Ammon's horn (tissue), 1 donor: ENCODE measurements at regions not wholly inside any gene's neighbourhood (a gene's known extent, or its start where the extent isn't known, plus 50 kb on each side); places are given as distances from the start of the nearest gene placed in this dataset.
A peak's percentile ranks its signal among the peaks of the same experiment; 100 is the strongest.
"Not testable (repeated sequence)": the region's sequence is repeated elsewhere in the genome, so short reads cannot be mapped to it uniquely, and the experiment has no call there.

Experiments
- DNase-seq: peaks from one replicate; pipeline ENCODE4 v3.0.0-alpha.2; 2016; ENCODE audit warnings: low spot score

DNA sequence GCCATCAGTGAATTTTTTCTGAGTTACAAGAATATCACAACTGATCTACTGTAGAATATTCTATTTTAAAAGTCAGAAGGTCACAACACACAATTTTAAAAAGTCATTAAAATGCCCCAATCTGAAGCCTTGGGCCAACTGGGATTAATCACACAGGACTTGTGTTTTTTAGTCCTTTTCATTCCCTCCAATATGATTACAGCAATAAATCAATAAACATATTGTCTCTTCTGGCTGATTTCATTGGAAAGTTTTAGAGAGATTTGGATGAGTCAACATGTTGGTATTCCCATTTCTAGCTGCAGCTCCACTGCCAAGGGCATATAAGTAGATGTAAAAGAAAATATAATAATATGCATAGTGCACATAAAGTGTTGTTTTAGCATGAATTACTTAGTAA, 85.8 kb downstream of the NIBAN1 start:
- DNase-seq = no peak

DNA sequence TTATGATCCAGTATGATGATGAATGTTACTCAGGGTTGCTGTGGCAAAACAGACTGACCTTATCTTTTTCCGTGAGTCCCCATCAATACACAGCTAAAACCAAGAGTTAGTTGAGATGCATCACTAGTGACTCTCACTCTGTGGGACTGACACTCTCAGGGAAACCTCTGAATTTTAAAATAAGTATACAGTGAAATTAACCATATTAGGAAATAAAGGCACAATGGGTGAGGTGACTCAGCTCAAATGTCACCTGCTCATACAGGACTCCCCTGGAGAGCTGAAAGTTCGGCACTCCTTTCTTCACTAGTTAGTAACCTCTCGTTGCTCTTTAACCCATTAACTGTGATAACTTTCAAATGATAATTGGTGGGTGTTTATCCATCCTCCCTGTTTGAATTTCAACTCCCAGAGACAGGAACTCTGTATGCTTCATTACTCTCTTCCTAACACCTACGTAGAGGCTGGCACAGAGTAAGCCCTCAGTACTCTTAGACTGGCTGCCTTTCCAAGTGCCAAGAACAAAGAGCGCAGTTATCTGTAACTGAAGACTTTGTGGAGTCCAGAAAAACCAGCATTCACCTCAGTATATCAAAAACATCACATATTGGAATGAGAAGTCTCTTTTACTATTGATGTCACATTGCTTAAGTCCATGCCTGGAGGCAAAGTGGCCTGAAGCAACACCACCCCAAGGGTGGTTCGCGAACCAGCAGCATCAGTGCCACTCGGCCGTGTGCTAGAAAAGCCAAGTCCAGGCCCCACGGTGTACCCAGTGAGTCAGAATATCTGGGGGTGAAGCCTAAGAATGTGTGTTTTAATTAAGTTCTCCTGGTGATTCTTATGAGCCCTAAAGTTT, 91.1 kb downstream of the NIBAN1 start:
- DNase-seq = no peak

DNA sequence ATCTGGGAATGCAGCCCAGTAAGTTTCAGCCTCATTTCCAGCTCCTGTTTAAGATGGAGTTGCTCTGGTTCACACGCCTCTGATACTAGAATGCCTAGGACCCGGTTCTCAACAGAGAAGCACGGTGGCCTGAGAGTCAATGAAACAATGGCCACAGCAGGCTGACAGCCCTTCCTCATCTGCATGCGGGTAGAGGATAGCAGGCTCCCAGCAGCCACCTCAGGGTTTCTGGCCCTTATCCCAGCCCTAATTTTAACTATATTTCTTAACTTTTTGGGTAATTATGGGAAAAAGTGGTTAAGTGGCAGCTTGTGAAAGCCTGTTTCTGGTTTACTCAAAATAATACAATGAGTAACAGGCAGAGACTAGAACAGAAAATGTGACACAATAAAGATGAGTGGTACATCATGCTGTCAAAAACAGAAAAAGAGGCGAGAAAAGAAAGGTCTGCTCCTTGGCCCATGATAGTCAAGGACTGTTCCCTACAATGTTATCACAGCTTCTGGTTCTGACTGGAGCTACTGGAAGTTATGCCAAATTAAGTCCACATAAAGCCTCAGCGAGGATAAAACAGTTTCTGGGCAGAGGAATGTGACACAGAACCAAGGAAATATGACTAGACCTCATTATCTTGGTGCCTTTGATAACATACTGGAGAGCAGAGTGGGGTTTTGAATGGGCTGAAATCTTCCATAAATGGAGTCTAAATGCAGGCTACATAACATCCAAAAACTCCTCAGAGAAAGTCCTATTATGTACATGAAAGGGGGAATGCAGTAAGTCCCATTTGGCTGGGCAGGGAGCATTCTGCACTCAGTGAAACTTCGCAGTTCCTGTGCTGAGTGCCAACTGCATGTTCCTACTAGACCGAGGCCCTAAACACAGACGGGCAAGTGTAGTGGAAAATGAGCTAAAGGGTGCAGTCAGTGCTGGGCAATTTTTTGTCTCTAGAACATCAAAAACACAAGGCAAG, 92.1 kb downstream of the NIBAN1 start:
- DNase-seq = peak; percentile 58

DNA sequence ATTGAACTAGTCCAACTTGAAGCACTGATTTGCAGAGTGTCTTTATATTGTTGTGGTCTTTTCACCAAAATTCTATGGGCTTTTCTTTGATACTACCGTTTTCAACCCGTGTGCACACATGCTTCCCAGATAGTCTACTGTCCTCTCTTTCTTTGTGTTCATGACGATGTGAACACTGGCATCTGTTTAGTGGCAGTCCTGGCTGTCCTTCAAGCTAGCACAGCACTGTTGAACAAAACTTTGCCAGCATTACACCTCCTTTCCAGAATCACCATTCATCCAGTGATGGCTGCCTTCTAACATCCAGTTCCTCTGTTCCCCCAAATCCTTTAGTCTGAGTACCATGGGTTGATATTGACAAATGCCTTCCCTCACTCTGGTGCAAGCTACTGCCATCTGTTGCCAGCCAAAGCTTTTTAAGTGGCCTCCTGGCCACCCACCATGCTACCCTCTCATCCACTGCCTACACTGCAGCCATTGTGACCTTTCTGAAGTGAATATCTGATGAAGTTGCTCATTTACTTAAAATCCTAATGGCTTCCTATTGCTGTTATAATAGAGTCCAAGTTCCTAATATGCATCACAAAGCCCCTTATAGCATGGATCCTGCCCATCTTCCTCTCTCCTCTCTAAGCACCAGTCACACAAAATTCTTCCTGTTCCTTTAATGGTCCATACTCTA, 94.3 kb downstream of the NIBAN1 start:
- no peak for DNase-seq

DNA sequence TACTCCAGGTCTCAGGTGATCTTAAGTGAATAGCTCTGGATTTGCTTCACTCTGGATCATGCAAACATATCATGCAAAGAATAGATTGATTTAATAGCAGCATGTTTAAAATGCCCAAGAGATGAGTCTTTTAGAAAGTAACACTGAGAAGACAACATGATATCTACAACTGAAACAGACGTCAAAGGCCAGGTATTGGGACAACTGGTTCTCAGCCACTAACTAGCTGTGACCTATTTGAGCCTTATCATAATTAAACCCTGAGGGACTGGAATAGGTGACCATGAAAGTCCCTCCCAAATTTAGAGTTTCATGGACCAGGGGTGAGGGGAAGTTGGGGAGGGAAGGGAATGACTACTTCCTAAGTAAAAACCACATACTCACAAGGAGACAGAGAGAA, 95.7 kb downstream of the NIBAN1 start:
- DNase-seq = no peak

DNA sequence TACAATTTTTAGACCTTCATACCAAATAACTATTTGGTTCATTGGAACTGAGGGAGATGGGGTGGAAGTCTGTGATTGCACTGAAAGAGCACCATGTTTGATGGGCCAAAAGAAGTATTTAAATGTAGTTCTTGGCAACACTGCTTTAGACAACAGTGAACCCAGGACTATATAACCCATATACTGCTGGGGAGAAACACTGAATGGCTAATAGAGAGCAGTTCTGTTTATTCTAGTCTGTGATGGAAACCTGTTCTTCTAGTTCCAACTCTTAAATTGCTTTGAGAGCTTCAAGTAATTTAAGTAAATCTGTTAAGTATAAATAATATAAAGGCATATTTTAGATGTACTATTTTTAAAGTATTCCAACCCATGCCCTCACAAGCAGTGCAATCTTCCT, 96.3 kb downstream of the NIBAN1 start:
- DNase-seq = no peak

DNA sequence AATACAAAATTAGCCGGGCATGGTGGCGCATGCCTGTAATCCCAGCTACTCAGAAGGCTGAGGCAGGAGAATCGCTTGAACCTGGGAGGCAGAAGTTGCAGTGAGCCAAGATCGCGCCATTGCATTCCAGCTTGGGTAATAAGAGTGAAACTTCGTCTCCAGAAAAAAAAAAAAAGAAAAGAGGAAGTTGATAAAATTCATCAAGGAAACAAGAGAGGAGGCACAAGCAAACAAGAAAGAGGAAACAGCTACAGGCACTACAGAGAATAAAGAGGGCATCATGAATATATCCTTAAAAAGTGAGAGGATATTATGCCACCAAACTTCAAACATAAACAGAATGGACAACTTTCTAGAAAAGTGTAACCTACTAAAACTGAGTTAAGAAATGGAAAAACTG, 98.3 kb downstream of the NIBAN1 start:
- not testable (repeated sequence) for DNase-seq

DNA sequence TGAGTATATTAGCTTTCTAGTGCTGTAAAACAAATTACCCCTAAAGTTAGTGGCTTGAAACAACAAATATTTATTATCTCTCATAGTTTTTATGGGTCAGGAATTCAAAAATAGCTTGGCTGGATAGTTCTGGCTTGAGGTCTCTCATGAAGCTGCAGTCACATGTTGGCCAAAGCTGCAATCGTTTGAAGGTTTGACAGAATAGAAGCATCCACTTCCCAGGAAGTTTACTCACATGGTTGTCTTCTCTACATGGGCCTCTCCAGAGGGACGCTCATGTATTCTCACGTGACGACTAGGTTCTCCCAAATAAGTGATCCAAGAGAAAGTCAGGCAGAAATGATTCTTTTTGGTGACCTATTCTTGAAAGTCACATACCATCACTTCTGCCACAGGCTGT, 99.1 kb downstream of the NIBAN1 start:
- no peak for DNase-seq

DNA sequence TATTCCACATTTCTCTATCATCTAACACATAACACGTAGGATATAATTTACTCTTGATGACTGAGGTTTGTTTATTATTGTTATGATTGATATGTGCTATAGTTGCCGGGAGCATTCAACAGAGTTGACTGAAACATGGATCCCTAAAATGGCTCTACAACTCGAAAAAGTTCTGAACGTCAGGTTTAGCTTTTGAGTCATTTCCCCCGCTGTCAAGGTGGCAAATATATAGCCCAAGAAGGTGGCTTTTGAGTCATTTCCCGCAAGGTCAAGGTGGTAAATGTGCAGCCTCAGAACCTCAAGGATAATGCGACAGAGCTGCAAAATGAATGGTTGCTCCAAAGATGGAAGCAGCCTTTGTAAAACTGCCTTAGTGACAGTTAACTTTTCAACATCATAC, 104.0 kb downstream of the NIBAN1 start:
- no peak for DNase-seq

DNA sequence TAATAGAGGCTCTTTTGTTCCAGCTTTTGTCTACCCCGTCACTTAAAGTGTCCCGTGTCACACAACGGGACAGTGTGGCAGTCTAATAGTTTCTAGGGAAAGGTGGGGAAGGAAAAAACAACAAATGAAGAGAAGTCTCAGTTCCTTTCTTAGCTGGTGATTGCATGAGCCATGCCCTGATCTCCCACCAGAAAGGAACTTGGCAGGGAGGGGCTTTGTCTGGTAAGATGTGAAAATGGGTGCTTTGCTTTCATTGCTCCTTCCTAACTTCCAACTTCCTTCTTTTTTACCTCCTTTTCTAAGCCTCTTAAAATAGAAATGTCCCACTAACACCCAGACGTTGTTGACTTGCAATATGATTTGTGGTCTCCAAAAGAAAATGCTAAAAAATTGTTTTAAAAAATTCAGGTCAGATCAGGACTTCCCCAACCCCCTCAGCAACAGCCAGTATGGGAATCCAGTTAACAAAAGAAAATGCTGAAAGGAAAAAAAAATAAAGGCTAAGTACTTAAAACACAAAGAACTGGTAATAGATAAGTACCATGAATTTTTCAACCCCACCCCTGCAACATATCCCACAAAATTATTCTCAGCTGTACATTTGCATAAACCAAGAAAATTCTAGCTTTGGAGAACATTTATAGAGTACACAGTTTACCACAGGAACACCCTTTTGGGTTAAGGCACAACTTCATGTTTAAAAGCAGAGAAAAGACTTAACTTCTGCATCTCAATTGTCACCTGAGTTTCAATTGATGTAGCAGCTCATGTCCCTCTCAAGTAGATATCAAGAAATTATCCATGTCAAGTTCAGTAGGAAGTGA, 106.2 kb downstream of the NIBAN1 start:
- DNase-seq = peak; percentile 52

DNA sequence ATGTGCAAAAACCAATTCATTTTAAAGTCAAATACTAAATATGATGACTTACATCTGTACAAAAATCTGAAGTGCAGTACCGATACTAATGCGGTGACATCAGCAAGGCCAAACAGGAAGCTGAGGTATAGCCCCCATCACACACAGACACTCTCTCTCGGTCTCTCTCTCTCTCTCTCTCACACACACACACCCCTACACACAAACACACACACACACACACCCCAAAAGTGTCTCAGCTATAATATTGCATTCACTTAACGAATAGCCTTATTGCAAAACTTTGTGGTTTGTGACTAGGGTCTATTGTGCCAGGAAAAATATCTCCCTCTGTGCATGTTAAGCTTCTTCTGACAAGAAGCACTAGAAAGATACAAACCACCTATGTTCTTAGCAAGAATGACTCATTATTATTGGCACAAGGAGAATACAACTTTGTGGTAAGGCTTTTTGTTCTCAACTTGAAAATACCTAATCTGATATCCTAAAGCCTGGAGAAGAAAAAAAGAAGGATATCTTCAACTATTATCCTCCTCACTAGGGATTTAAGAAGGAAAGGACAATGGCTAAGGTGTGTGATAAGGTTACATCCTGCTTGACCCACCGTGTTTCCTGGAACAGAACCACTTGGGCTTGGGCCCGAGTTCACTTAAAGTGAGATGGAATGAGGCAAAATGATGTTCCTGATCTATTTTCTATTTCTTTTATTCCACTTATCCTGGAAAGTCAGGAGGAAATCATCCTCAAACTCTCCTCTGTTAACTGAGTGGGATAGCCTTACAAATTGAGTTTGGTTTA, 107.1 kb downstream of the NIBAN1 start:
- DNase-seq = no peak

DNA sequence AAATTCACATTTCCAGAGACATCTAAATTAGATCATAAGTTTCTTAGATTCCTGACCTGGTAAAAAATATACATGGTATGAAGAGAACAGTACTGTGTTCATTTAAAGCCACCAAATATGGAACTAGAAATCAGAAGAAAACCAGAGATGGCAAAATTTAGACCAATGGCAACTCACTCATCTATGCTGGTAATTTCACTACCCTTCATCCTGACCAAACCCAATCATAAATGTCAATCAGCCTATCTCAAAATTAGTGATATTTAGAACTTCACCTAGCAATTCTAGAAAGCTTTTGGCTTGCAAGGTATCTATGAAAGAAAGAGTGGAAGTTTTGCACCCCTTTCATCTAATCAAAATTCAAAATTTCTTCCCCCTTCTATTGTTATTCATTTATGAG, 107.7 kb downstream of the NIBAN1 start:
- no peak for DNase-seq

DNA sequence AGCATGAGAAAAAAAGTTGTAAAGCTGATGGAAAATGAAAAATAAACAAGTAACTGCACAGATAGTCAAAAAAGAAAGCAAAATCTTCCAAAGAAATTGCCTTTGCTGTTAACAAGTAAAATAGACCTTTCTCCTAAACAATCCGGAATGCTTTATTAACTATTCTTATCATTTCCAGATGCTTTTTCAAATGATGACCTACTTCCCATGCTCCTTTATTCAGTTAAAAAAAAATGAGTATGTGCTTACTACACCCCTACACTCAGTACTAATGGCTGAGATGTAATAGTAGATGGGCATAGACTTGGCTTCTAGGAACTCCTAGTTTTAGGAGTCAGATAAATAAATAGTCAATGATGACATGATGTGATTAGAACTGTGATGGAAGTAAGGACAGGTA, 108.5 kb downstream of the NIBAN1 start:
- no peak for DNase-seq

DNA sequence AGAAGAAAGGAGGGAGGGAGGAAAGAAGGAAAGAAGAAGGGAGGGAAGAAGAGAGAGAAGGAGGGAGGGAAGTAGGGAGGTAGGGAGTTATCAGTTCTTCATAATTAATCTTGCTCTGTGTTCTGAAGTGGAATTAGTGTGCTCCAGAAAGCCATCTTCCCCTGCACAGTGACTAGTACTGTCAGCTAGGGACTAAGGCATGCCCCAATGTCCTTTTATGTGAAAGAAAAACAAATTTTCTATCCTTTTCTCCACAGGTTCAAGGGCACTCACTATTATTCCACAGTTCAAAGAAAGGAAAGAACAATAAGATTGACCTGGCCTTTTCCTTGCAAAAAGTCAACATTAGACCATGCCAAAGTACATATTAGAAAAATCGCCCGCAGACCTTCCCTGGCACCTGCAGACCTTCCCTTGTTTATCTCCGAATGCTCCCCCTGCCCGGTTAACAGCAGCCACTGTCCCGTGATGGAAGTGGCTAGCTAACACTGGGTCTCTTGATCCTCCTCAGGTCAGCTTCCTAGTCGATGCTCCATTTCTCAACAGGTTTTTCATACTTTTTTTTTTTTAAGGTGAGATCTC, 107.2 kb upstream of the EDEM3 start:
- no peak for DNase-seq

DNA sequence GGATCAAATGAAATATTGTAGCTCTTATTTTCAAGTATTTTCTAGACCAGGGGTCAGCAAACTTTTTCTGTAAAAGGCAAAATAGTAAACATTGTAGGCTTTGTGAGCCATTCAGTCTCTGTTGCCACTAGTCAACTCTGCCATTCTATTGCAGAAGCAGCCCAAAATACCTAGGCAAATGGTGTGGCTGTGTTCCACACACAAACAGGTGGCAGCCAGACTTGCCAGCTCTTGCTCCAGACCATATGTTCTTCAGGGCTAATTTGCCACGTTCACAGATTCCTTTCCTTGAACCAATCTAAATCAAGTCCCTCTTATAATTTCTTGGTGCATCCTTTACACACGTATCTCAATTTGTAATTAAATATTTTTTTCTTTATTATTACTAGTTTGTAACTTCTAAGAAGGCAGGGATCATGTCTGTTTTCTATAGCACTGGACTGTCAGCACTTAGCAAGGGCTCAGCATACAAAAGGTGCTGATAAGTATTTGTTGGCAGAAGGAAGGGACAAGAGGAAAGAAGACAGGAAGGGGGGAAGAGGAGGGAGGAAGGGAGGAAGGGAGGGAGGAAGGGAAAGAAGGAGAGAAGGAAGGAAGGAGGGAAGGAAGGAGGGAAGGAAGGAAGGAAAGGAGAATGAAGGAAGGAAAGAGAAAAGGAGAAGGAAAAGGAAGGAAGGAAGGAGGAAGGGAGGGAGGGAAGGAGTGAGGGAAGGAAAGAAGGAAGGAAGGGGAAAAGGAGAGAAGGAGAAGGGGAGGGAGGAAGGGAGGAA, 106.5 kb upstream of the EDEM3 start:
- DNase-seq = no peak

DNA sequence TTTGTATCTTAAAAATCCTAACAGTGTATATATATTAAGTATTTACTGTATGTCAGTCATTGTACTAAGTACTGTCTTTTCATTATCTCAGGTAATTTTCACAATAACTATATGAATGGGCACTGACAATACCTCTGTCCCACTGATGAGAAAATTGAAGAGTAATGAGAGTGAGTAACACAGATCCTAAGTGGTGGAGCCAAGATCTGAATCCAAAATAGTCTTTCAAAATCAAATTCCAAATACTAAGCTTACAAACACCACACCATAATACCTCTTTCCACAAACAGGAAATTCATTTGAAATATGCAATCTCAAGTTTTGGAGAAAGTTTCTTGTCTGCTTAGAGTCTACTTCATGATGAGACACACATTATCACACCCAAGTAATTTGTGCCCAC, 105.9 kb upstream of the EDEM3 start:
- DNase-seq = no peak

DNA sequence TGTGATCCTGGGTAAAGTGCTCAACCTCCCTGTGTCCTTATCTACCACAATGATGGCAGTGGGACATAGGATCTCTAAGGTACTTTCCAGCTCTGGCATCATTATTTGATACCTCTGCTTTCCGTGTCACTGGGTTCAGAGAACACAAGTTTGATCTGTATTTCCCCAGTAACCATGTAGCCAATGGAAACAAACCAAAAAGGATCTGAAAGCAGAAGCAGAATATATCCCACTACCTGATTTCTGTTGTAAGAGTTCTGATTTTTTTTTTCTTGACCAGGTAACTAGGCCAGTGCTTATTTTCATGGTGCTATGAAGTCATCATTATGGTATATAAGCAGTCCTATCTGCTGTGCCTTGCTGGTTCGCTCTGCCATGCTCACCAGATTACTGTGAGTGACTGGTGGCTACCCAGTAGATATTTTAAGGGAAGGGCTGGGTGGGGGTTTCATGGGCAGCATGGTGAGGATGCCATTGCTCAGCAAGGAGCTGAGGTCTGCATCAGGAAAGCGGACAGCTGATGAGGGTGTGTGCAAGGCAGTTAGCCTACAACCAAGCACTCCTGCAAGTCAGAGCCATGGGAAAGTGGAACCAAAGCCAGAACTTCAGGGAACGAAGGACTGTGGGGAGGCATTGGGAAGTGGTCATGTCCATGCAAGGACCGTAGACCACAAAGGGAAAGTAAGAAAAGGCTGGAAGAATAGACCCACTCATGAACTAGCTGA, 104.9 kb upstream of the EDEM3 start:
- no peak for DNase-seq

DNA sequence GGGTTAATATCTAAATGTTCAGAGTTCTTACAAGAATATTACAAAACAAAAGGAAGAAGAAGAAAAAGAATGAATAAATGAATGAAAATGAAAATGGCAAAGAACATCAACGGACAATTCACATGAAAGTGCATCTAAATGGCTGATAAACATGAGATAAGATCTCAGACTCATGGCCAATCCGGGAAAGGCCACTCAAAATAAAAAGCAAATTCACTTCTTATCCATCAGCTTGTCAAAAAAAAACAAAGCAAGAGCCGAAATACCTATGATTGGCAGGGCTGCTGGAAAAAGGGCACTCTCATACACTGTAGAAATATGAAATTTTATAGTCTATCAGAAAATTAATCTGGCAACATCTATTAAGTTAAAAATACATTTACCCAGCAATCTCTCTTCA, 103.6 kb upstream of the EDEM3 start:
- no peak for DNase-seq
